HG03025 (cell line): ENCODE measurements at regions not wholly inside any gene's neighbourhood (a gene's known extent, or its start where the extent isn't known, plus 50 kb on each side); places are given as distances from the start of the nearest gene placed in this dataset.
"Not testable (repeated sequence)": the region's sequence is repeated elsewhere in the genome, so short reads cannot be mapped to it uniquely, and the experiment has no call there.

ENCODE experiments used
- ATAC-seq: cut with Tn5 transposase; IDR thresholded peaks from one replicate; pipeline ENCODE4 v1.9.1; 2021; ENCODE audit warnings: mild to moderate bottlenecking, moderate library complexity; ENCODE audit not compliant: unreplicated experiment, low FRiP score

DNA sequence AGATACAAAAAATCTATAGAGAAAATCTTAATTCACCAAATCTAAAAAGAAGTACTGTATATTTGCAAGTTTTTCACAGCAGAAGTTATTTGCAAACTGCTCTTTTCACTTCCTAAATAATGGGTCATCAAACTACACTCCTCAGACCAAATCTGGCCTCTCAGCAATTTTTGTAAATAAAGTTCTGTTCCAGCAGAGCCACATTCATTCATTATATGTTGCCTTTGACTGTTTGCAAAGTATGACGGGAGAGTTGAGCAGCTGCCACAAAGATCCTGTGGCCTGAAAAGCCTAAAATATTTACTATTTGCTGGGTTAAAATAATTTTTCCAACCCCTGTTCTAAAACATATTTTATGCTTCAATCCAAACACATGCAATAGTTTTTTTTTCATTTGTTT, 1222.3 kb upstream of the SEL1L start:
- ATAC-seq = no peak

DNA sequence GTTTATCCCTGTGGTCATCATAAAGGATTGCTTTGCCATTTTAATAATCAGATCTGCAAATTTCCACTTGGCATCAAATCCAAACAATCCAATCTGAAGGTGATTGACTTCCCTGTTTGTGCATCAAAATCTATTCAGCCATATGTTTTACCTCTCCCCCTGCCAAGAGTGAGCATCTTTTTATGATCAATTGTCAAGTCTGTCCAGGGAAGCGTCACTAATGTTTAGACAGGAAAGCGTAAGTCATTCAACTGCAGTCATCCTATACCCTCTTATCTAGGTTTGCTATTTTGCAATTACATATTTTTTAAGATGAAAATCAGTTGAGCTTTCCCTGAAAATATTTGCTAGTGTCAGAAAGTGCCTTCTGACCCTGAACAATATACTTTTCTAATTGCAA, 1224.1 kb upstream of the SEL1L start:
- ATAC-seq = no peak

DNA sequence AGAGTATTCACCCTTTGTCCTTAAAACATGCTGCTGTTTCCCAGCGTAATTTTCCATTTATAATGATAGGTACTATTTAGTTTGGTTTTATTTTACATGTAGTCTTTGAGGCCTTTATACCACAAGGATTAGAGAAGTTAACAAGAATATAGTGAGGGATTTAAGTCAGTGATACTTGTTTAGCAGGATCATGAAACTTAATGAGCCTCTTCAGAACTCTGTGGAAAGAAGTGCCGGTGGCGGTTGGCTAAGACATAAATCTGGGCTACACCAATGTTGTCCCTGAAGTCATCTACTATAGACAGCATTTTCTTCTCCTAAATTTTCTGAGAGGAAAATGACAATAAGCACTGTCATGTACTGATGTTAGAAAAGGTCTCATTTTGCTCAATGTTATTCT, 1226.0 kb upstream of the SEL1L start:
- no peak for ATAC-seq

DNA sequence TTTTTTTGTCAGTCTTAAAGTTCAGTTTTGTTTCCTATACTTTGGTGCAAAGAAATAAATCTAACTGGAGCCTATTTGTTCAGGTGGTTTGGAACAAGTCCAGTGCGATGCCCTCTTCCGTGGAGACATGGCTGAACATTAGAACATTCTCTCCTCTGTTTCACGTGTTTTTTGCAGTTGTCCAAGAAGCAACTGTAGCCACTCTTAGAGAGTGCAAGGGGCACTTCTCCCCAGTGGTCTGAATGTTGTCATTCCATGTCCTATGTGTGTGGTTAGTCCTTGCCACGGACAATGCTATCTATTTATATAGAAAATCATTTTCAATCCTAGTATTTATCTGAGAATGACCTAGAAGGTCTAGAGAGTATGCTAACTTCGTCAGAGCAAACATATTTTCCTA, 1232.5 kb upstream of the SEL1L start:
- ATAC-seq = no peak

DNA sequence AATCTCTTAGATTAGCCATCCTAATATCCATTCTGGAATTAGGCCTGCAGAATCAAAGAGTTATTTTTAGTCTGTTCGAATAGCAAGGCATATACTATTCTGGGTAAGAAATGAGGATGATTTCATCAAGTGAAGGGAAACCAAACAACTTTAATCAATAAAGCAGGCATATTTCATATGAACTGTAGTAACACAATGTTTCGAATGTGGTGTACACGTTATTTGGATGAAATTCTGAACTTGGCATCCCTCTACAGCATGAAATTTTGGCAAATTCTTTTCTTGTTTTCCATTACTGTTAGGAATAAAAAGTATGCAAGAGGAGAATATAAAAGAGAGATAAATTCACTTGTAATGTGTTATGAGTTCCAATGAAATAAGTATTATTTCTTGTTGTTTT, 1233.3 kb upstream of the SEL1L start:
- no peak for ATAC-seq

DNA sequence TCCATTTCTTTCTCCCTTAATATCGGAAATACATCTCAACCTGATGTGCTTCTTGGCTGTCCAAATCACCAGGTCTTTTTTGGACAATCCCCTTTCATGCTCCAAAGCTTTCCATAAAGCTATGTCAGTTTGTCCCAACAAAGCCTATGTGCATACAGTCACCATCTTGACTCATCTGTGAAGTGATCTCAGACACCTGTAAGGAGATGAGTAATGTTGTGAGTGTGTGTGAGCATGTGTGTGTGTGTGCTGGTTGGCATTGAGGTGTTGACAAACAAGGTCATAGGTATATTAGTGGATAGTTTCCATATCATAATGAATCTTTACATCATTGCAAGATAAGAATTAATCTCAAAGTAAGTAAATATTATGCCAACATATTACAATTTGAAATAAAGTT, 1243.3 kb upstream of the SEL1L start:
- ATAC-seq = no peak

DNA sequence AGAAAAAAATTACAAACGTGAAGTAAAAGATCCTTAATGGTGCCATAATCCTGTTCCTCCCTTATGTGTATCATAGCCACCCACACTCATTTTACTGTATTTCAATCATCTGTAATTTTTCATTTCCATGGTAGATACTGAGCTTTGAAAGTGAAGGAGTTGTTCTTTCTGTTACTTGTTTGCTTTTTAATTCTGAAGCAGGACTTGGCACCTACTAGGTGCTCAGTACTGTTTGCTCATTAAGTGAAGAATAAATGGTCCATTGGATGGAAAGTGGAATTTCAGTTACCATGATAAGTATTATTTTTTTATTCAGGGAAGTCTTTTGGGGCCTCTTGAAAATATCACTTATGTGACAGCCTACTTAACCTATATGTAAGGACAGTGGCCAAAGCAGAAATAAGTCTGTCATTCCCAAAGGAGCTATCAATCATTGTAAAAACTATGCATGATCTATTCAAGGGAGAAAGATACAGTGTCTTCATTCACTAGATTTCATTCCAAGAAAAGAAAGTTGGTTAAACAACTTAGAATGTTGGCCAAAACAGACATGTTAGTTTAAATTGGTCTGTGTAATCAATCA, 1244.4 kb upstream of the SEL1L start:
- no peak for ATAC-seq

DNA sequence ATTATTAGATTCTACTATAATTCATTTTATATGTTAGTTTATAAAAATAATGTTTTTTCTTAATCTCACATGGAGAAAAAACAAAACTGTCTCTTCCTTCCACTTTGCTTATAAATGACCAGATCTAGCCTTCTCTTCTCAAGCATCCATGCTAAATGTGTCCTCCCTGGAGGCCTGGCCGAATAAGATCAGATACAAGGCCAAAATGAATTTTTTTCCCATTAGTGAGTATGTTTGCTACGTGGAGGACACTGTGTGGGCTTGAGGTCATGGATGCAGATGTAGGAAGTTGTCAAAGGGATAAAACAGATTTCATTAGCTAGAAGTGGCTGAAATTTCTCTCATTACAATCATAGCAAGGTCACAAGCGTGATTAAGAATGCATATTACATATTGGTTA, 1244.9 kb upstream of the SEL1L start:
- no peak for ATAC-seq

DNA sequence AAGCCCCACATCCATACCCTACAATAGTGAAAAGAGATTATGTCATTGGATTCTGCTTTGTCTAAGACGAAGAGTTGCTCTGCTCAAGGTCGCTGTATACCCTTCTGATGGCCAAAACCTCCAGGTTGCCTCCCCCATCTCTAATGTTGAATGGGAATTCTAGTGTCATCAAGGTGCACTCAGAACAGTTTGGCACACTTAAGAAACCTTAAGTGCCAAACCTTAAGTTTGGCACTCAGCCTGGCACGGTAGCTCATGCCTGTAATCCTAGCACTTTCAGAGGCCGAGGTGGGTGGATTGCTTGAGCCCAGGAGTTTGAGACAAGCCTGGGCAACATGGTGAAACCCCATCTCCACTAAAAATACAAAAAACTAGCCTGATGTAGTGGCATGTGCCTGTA, 1245.6 kb upstream of the SEL1L start:
- ATAC-seq = no peak

DNA sequence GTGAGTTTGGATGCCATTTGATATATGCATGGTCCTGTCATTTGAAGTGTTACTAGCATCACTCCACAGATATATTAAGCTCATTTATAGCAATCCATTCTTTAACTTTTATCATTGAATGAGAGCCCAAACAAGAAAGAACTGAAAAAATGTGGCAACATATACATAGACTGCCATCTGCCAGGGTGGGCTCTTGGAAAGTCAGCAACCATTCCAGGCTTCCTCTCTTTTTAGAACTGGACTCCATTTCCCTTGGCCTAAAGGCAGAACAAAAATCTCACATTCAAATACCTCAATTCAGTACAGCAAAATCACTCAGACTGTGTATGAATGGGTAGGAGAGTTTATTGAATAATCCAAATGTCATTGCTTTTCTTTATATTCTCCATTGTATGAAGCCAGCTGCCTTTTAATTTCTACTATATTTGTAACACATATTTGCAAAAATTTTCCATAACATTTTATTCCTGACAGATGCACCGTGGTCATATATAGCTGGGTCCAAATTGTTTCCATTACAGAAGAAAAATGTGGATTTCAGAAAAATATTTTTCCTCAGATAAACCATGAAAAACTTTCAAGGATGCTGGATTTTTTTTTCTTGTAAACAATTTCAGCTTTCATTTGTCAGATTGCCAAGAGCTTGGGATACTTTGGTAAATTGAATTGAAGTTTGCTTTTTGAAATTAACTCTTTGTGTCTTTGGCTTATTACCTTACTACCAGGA, 1252.3 kb upstream of the SEL1L start:
- no peak for ATAC-seq

DNA sequence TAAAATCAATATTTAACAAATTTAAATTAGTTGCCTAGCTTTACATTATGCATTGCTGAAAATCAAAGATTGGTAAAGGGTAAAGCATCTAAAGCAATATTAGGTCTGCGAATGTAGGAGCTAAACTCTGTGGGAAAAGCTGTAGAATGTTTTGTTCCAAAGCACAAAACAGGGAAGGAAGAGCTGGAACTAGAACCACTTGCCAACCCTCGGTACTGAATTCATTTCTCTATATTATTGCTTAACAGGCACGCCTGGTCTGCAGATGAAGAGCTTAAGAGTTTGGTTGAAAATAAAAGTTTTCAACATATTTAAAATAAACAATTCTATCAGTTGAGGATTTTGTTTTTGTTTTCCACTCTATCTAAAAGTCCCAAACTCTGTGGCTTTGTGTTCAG, 1252.8 kb upstream of the SEL1L start:
- ATAC-seq = no peak

DNA sequence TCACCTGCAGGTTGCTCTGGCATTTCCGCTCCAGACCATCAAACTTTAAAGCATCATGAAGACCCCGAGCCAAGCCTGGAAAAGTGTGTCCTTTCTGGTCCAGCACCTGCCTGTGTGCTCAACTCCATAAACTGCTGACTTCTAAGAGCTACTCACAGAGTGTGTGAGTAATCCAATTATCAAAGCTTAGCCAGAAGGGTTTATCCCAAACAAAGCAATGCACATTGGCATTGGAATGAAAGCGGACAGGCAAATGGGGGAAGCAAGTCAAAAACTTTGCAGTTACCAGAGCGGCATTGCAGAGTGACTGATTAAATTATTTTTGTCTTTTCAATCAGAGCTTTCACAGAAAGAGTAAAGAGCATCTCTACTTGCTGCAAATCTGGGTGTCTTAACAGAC, 1262.4 kb upstream of the SEL1L start:
- ATAC-seq = no peak

DNA sequence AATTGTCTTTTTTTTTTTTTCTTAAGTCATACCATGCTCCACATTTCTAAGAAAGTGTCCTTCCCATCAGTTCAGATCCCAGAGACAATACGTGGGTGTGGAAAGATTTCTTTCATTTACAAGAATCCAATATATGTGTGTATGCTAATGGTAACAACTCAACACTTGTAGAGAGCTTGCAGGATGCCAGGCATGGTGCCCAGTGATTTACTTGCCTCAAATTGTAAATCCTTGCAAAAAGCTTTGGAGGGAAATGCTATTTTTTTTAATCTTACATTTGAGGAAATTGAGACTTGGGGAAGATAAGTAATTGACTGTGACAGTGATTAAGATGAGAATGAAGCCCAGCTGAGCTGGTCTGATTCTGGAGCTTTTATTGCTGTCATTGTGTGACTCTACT, 1264.6 kb upstream of the SEL1L start:
- no peak for ATAC-seq

DNA sequence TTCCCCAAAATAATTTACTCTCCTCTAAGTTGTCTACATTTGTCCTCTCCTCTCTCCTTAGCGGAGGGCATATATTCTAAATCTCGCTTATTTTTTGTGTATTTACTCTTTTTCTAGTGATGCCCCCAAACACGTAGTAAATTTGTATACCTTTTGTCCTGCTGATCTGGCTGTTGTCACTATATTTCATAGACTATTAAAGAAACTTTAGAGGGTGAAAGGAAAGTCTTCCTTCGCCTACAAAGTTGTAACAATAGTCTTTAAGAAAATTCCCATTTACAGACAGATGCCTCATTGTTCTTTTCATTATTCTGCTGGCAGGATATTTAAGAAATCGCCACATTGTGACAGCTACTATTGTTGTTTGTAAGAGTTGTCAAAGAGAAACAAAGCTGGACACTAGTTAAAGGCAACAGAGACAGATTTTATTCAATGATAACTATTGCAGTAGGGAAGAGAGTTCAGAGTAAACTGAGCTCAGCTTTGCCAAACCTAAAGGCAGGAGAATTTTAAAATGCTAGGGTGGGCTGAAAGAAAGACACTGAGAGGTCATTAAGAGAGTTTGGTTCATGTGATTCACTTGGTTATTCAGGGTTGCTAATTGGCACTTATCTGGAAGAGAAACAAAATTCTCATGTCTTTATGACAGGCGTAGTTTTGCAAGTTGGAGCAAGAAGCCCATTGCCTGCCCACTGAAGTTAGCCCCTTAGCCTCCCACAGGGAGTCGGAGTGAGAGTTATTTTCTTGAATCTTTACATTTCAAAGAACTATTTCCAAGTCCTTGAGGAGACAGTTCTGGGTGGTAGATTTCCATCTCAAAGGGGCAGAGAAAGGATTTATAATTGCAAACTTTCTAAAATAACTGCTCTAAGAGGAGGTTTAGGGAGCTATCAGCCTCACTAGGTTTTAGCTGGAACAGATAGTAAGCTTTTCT, 1272.5 kb upstream of the SEL1L start:
- no peak for ATAC-seq

DNA sequence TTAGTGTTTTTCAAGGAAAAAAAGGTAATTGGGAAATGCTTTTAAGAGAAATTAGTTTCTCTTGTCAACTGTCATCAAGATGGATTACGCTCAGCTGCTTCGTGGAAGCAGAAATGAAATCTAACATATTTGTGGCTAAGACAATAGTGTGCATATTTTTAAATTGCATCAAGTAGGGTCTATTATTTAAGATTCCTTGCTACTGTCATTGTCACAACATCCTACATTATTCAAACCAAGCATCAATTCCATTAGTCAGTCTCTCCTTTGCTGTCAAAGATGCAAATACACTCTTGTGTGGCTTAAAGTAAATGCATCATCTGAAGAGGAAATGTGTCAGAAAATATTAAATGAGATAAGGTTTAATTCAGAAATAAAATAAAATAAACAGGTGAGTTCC, 1277.6 kb upstream of the SEL1L start:
- no peak for ATAC-seq

DNA sequence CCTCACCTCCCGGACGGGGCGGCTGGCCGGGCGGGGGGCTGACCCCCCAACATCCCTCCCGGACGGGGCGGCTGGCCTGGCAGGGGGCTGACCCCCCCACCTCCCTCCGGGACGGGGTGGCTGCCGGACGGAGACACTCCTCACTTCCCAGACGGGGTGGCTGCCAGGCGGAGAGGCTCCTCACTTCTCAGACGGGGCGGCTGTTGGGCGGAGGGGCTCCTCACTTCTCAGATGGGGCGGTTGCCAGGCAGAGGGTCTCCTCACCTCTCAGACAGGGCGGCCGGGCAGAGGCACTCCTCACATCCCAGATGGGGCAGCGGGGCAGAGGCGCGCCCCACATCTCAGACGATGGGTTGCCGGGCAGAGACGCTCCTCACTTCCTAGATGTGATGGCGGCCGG, 1280.7 kb upstream of the SEL1L start:
- ATAC-seq = not testable (repeated sequence)

DNA sequence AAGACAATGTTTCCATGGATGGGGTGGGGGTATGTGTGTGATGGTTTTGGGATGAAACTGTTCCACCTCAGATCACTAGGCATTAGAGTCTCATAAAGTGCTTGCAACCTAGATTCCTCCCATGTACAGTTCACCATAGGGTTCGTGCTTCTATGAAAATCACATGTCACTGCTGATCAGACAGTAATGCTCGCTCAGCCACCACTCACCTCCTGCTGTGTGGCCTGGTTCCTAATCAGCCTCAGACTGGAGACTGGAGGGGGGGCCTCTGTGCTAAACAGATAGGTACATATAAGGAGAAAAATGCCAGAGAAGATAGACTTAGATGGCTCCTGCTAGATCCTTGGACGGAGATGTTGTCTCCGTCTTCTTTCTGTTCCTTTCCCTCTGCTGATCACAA, 1296.9 kb upstream of the SEL1L start:
- no peak for ATAC-seq

DNA sequence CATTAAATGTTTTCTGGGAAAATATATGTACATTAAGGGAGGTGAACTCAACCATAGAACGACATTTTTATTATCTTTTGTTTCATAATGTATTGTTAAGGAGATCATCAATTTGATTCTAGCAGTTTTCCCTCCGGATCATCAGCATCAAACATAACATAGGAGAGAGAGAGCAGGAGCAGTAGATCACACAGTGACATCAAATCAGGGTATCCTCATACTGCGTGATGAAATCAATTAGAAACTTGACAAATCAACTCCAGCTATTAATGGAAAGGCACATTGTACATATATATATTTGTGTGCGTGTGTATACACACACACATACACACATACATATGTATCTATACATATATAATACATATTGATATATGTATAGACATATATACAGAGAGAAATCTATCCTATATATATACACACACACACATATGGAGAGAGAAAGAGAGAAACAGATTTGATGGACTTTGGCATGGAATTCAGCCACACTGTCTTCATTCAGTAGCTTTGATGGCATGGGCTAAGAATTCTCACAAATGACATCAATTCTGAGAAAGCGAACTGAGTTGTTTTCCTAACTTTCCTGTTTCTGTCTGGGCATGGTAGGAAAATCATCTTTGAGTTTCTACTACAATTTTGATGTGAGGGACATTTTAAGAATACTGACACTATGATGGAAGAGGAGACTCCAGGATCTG, 1302.8 kb upstream of the SEL1L start:
- no peak for ATAC-seq

DNA sequence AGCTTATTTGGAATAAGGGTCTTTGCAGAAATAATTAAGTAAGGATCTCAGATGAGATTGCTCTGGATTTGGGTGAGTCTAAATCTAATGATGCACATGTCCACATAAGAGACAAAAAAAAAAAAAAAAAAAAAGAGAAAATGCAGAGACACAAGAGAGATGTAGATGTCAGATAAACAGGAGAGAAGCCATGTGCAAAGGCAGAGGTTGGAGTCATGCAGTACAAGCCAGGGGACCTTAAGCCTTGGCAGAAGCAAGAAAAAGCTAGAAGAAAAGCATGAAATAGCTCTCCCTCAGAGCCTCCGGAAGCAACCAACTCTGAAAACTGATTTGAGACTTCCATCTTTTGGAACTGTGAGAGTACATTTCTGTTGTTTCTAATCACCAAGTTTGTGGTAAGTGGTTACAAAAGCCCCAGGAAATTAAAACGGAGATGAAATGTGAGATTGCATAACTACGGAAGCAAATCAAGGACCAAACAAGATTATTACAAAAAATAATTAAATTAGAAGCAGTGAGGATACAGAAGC, 1304.0 kb upstream of the SEL1L start:
- no peak for ATAC-seq

DNA sequence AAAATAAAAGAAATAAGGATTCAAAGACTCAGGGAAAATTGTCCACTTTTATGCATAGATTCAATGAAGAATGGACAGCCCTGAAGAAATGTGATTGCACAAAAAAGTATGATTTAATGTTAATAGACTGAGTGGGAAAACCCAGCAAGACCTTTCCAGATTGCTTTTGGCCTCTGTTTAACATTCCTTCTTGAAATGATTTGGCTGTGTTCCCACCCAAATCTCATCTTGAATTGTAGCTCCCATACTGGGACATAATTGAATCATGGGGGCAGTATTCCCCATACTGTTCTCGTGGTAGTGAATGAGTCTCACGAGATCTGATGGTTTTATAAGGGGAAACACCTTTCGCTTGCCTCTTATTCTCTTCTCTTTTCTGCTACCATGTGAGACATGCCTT, 1316.9 kb upstream of the SEL1L start:
- no peak for ATAC-seq

DNA sequence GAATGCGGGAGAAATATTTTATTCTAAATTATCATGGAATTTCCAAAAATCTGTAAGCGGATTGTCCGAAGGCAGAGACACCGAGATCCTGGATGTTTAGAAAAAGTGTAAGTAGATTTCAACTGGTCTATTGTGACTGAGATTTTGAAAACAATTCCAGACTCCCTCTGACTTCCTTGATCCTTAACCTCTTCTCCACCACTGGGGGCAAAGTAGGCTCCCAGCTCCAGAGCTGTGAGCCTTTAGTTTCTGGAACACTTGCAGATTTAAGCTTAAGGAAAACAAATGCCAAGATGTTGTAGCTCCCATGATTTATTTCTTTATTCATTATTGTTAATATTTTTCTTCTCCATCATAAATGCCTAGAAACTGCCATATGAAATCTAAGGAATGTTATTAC, 1320.5 kb upstream of the SEL1L start:
- ATAC-seq = no peak
